ENCODE measurements at regions not wholly inside any gene's neighbourhood (a gene's known extent, or its start where the extent isn't known, plus 50 kb on each side); places are given as distances from the start of the nearest gene placed in this dataset.
A peak's percentile ranks its signal among the peaks of the same experiment; 100 is the strongest.

GRCh38 chr1:47547753-47548573, 110.1 kb downstream of the FOXD2 start:
- H3K4me1 Mint-ChIP-seq = peaks cover 28% of the 10 kb centered on the region
- POLR2A ChIA-PET = interaction anchor here (1.4 kb wide), 1 partner anchor 29 kb away, joined by 3 read pairs; no protein-coding TSS in a partner anchor
- DNase-seq (ENCODE audit: low spot score) (no peak), ATAC-seq (peak; percentile 60)
- CTCF ChIA-PET = interaction anchor here (0.6 to 3.7 kb wide), 20 partner anchors 10 to 513 kb away, joined by 3 to 25 read pairs (median 6); partner anchors contain the start of gene FOXD2
- no peak overlapping the region for H3K4me3 Mint-ChIP-seq
- no peaks in the 10 kb centered on the region; the same call in 1 of the 2 replicates for H3K36me3 Mint-ChIP-seq
- TF ChIP-seq SMAD3 (CRISPR knock-in tag; IDR thresholded peaks at IDR 0.05; ENCODE audit: borderline replicate concordance) = no peak
- no peak for TF ChIP-seq ZNF512 (CRISPR knock-in tag; IDR thresholded peaks at IDR 0.05; ENCODE audit: borderline replicate concordance)
- TF ChIP-seq CREM (CRISPR knock-in tag; IDR thresholded peaks at IDR 0.05) = no peak
- TF ChIP-seq SP1 (CRISPR knock-in tag; conservative IDR thresholded peaks at IDR 0.05) = no peak
- no peak for TF ChIP-seq NFYB (CRISPR knock-in tag; conservative IDR thresholded peaks at IDR 0.05; ENCODE audit: low read depth)
- TF ChIP-seq, protein P1, sequence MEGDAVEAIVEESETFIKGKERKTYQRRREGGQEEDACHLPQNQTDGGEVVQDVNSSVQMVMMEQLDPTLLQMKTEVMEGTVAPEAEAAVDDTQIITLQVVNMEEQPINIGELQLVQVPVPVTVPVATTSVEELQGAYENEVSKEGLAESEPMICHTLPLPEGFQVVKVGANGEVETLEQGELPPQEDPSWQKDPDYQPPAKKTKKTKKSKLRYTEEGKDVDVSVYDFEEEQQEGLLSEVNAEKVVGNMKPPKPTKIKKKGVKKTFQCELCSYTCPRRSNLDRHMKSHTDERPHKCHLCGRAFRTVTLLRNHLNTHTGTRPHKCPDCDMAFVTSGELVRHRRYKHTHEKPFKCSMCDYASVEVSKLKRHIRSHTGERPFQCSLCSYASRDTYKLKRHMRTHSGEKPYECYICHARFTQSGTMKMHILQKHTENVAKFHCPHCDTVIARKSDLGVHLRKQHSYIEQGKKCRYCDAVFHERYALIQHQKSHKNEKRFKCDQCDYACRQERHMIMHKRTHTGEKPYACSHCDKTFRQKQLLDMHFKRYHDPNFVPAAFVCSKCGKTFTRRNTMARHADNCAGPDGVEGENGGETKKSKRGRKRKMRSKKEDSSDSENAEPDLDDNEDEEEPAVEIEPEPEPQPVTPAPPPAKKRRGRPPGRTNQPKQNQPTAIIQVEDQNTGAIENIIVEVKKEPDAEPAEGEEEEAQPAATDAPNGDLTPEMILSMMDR (IDR thresholded peaks at IDR 0.05) = no peak
- TF ChIP-seq NFATC4 (CRISPR knock-in tag; IDR thresholded peaks at IDR 0.05) = no peak
- no peak for TF ChIP-seq ZNF263 (CRISPR knock-in tag; IDR thresholded peaks at IDR 0.05; ENCODE audit: low read depth)
- peaks cover 5% of the 10 kb centered on the region for H3K9me3 Mint-ChIP-seq
- H3K27me3 Mint-ChIP-seq (ENCODE audit: low read depth) = peaks cover 14% of the 10 kb centered on the region
- no peak overlapping the region; the same call in 1 of the 2 replicates for H3K27ac Mint-ChIP-seq

DNA sequence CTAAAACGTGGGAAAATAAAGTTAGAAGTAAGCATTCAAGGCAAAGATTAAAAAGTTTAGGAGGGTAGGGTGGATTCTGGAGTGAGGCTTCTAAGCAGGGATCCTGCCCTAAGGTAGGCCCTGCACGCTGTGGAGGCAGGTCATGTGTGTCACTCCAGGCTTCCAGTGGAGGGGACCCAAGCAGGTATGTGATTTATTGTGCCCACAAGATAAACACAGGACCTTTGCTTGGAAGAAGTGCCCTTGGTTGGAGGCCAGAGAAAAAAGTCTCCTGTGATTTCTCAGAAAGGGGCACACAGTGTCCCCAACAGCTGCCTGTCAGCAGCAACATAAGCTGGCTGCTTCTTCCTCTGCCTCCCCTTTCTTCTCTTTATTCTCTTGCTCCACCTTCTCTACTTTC, 110.8 kb downstream of the FOXD2 start:
- Mint-ChIP-seq H3K4me3 (no peak overlapping the region), H3K4me1 (peaks cover 28% of the 10 kb centered on the region), H3K27ac (no peak overlapping the region; the same call in 1 of the 2 replicates), H3K36me3 (no peaks in the 10 kb centered on the region; the same call in 1 of the 2 replicates), H3K9me3 (peaks cover 1% of the 10 kb centered on the region), H3K27me3 (ENCODE audit: low read depth) (peaks cover 14% of the 10 kb centered on the region)
- POLR2A ChIA-PET = interaction anchor here (1.4 kb wide), 1 partner anchor 28 kb away, joined by 3 read pairs; no protein-coding TSS in a partner anchor
- no peak for ATAC-seq
- CTCF ChIA-PET = interaction anchor here (1.0 to 3.7 kb wide), 12 partner anchors 15 to 177 kb away, joined by 5 to 25 read pairs (median 8); no protein-coding TSS in a partner anchor
- no peak for DNase-seq (ENCODE audit: low spot score)
- TF ChIP-seq STAT6 (CRISPR knock-in tag; conservative IDR thresholded peaks at IDR 0.05; ENCODE audit: low read depth) (no peak), NFYB (CRISPR knock-in tag; conservative IDR thresholded peaks at IDR 0.05; ENCODE audit: low read depth) (no peak), FOXP1 (CRISPR knock-in tag; IDR thresholded peaks at IDR 0.05; ENCODE audit: borderline replicate concordance) (no peak), ERG (CRISPR knock-in tag; IDR thresholded peaks at IDR 0.05) (no peak), ZNF416 (CRISPR knock-in tag; IDR thresholded peaks at IDR 0.05) (no peak), CBFB (CRISPR knock-in tag; IDR thresholded peaks at IDR 0.05; ENCODE audit: low read depth) (no peak), ZNF232 (CRISPR knock-in tag; IDR thresholded peaks at IDR 0.05) (no peak), ZNF263 (CRISPR knock-in tag; IDR thresholded peaks at IDR 0.05; ENCODE audit: low read depth) (no peak), ESRRA (CRISPR knock-in tag; IDR thresholded peaks at IDR 0.05; ENCODE audit: borderline replicate concordance) (no peak), ZNF512 (CRISPR knock-in tag; IDR thresholded peaks at IDR 0.05; ENCODE audit: borderline replicate concordance) (no peak)
- TF ChIP-seq, protein P2, sequence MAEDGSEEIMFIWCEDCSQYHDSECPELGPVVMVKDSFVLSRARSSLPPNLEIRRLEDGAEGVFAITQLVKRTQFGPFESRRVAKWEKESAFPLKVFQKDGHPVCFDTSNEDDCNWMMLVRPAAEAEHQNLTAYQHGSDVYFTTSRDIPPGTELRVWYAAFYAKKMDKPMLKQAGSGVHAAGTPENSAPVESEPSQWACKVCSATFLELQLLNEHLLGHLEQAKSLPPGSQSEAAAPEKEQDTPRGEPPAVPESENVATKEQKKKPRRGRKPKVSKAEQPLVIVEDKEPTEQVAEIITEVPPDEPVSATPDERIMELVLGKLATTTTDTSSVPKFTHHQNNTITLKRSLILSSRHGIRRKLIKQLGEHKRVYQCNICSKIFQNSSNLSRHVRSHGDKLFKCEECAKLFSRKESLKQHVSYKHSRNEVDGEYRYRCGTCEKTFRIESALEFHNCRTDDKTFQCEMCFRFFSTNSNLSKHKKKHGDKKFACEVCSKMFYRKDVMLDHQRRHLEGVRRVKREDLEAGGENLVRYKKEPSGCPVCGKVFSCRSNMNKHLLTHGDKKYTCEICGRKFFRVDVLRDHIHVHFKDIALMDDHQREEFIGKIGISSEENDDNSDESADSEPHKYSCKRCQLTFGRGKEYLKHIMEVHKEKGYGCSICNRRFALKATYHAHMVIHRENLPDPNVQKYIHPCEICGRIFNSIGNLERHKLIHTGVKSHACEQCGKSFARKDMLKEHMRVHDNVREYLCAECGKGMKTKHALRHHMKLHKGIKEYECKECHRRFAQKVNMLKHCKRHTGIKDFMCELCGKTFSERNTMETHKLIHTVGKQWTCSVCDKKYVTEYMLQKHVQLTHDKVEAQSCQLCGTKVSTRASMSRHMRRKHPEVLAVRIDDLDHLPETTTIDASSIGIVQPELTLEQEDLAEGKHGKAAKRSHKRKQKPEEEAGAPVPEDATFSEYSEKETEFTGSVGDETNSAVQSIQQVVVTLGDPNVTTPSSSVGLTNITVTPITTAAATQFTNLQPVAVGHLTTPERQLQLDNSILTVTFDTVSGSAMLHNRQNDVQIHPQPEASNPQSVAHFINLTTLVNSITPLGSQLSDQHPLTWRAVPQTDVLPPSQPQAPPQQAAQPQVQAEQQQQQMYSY (CRISPR knock-in tag; IDR thresholded peaks at IDR 0.05) = no peak

Measured in WTC11 (cell line).